ENCODE measurements at regions not wholly inside any gene's neighbourhood (a gene's known extent, or its start where the extent isn't known, plus 50 kb on each side); places are given as distances from the start of the nearest gene placed in this dataset.

DNA sequence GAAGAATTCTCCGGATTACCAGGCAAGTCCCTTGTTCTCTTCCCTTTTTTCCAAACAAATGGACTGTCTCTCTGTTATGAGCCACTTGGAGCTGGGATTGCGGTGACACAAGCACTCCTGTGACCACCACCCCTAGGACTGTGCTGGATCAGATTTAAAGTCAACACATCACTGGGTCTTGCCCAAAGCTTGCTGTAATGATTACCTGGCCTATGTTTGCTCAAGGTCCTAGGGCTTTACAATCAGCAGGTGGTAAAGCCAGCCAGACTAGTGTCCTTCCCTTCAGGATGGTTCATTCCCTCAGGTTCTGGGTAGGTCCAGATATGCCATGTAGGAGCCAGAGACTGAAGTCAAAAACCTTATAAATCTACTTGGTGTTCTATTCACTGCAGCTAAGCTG, 144.7 kb downstream of the COX18 start:
- TF ChIP-seq, protein P1, sequence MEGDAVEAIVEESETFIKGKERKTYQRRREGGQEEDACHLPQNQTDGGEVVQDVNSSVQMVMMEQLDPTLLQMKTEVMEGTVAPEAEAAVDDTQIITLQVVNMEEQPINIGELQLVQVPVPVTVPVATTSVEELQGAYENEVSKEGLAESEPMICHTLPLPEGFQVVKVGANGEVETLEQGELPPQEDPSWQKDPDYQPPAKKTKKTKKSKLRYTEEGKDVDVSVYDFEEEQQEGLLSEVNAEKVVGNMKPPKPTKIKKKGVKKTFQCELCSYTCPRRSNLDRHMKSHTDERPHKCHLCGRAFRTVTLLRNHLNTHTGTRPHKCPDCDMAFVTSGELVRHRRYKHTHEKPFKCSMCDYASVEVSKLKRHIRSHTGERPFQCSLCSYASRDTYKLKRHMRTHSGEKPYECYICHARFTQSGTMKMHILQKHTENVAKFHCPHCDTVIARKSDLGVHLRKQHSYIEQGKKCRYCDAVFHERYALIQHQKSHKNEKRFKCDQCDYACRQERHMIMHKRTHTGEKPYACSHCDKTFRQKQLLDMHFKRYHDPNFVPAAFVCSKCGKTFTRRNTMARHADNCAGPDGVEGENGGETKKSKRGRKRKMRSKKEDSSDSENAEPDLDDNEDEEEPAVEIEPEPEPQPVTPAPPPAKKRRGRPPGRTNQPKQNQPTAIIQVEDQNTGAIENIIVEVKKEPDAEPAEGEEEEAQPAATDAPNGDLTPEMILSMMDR (IDR thresholded peaks at IDR 0.05; ENCODE audit: low read depth, low read length, missing control alignments) = no peak
- no peak overlapping the region for H3K4me3 ChIP-seq (ENCODE audit: low read depth, low read length)
- DNase-seq (ENCODE audit: low read depth) = no peak

DNA sequence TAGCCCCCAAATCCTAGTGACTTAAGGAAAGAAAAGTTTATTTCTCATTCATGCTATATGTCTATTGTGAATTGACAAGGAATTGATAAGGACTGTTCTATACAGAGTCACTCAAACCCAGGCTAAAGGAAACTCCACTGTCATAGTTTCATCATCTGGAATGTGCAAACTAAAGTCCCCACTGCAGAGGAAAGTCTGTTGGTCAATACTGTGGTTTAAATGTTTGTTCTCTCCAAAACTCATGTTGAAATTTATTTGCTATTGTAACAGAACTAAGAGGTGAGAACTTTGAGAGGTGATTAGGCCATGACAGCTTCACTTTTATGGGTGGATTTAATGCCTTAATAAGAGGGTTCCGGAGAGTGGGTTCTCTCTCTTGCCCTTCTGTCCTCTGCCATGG, 149.6 kb downstream of the COX18 start:
- no peak overlapping the region for H3K4me3 ChIP-seq (ENCODE audit: low read depth, low read length)
- DNase-seq (ENCODE audit: low read depth) = no peak
- TF ChIP-seq, protein P1 (IDR thresholded peaks at IDR 0.05; ENCODE audit: low read depth, low read length, missing control alignments) = no peak

DNA sequence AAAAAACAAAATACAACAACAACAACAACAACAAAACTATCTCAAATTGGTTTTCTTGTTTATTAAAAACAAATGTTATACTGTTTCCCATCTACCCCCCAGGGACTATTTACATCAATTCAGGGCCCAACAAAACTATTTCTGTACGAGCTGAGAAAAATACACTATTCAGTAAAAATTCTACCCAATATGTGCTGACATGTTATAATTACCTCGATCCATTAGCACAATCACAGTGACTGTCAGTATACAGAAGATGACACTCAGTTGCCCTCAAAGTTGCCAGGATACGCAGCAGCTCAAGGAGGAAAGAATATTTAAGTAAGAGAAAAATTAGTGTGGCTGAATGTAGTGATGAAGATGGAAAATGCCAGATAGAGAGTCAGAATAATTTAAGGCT, 150.1 kb downstream of the COX18 start:
- H3K4me3 ChIP-seq (ENCODE audit: low read depth, low read length) = no peak overlapping the region
- TF ChIP-seq, protein P1 (IDR thresholded peaks at IDR 0.05; ENCODE audit: low read depth, low read length, missing control alignments) = no peak
- no peak for DNase-seq (ENCODE audit: low read depth)

DNA sequence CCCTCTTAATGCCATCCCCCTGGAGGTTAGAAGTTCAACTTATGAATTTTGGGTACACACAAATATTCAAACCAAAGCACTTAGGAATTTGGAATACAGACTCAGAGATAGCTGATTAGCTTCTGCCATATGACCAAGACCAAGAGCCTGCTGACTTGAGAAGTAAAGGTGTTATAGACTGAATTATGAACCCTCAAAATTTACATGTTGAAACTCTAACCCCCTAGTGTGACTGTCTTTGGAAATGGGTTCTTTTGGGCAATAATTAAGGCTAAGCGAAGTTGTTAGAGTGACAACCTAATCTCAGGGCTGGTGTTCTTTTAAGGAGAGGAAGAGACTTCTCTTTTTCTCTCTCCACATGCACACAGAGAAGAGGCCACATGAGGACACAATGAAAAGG, 151.2 kb downstream of the COX18 start:
- H3K4me3 ChIP-seq (ENCODE audit: low read depth, low read length) = no peak overlapping the region
- DNase-seq (ENCODE audit: low read depth) = no peak
- TF ChIP-seq, protein P1 (IDR thresholded peaks at IDR 0.05; ENCODE audit: low read depth, low read length, missing control alignments) = no peak

- TF ChIP-seq, protein P1 (IDR thresholded peaks at IDR 0.05; ENCODE audit: low read depth, low read length, missing control alignments) = no peak
- H3K4me3 ChIP-seq (ENCODE audit: low read depth, low read length) = no peak overlapping the region
Observed at GRCh38 chr4:72911316-72911715, 158.2 kb downstream of the COX18 start.

GRCh38 chr4:72909461-72909860, 160.1 kb downstream of the COX18 start:
- TF ChIP-seq, protein P1 (IDR thresholded peaks at IDR 0.05; ENCODE audit: low read depth, low read length, missing control alignments) = peak; percentile 10
- no peak for DNase-seq (ENCODE audit: low read depth)
- no peak overlapping the region for H3K4me3 ChIP-seq (ENCODE audit: low read depth, low read length)

More at GRCh38 chr4:72911316-72911715, 158.2 kb downstream of the COX18 start:
- DNase-seq (ENCODE audit: low read depth) = no peak

- TF ChIP-seq, protein P1 (IDR thresholded peaks at IDR 0.05; ENCODE audit: low read depth, low read length, missing control alignments) = no peak
- no peak for DNase-seq (ENCODE audit: low read depth)
- no peak overlapping the region for H3K4me3 ChIP-seq (ENCODE audit: low read depth, low read length)
Observed at GRCh38 chr4:72902354-72902753, 167.2 kb downstream of the COX18 start.
